ENCODE measurements at regions not wholly inside any gene's neighbourhood (a gene's known extent, or its start where the extent isn't known, plus 50 kb on each side); places are given as distances from the start of the nearest gene placed in this dataset.

GRCh38 chr13:31081316-31081715 is 80.4 kb downstream of the HSPH1 start:
- DNase-seq (ENCODE audit: low read depth in 2 of 2), result no peak
- no peak overlapping the region for H3K4me3 ChIP-seq (replicated peaks in 1 of 2; ENCODE audit: low read depth in 2 of 2, low read length in 2 of 2)
- TF ChIP-seq CTCF (IDR thresholded peaks at IDR 0.05; ENCODE audit: low read depth, low read length), result no peak

GRCh38 chr13:31074756-31075155 is 86.9 kb downstream of the HSPH1 start:
- H3K4me3 ChIP-seq (replicated peaks in 1 of 2; ENCODE audit: low read depth in 2 of 2, low read length in 2 of 2), result no peak overlapping the region
- TF ChIP-seq CTCF (IDR thresholded peaks at IDR 0.05; ENCODE audit: low read depth, low read length), result no peak
- no peak for DNase-seq (ENCODE audit: low read depth in 2 of 2)

GRCh38 chr13:31073859-31074718 is 87.6 kb downstream of the HSPH1 start:
- H3K4me3 ChIP-seq (replicated peaks in 1 of 2; ENCODE audit: low read depth in 2 of 2, low read length in 2 of 2), result no peak overlapping the region
- no peak for TF ChIP-seq CTCF (IDR thresholded peaks at IDR 0.05; ENCODE audit: low read depth, low read length)
- DNase-seq (ENCODE audit: low read depth in 2 of 2), result peak; percentile 44 to 50

- H3K4me3 ChIP-seq (replicated peaks in 1 of 2; ENCODE audit: low read depth in 2 of 2, low read length in 2 of 2), result no peak overlapping the region
- no peak for TF ChIP-seq CTCF (IDR thresholded peaks at IDR 0.05; ENCODE audit: low read depth, low read length)
- peak; percentile 39 to 50 for DNase-seq (ENCODE audit: low read depth in 2 of 2)
Observed at GRCh38 chr13:31072041-31072440, 89.7 kb downstream of the HSPH1 start.

GRCh38 chr13:31069808-31070534 is 91.7 kb downstream of the HSPH1 start:
- no peak for TF ChIP-seq CTCF (IDR thresholded peaks at IDR 0.05; ENCODE audit: low read depth, low read length)
- DNase-seq (ENCODE audit: low read depth in 2 of 2), result no peak
- no peak overlapping the region for H3K4me3 ChIP-seq (replicated peaks in 1 of 2; ENCODE audit: low read depth in 2 of 2, low read length in 2 of 2)

- H3K4me3 ChIP-seq (replicated peaks in 1 of 2; ENCODE audit: low read depth in 2 of 2, low read length in 2 of 2), result no peak overlapping the region
- no peak for DNase-seq (ENCODE audit: low read depth in 2 of 2)
- TF ChIP-seq CTCF (IDR thresholded peaks at IDR 0.05; ENCODE audit: low read depth, low read length), result no peak
Observed at GRCh38 chr13:31068119-31068423, 93.6 kb downstream of the HSPH1 start.
